ENCODE measurements at regions not wholly inside any gene's neighbourhood (a gene's known extent, or its start where the extent isn't known, plus 50 kb on each side); places are given as distances from the start of the nearest gene placed in this dataset.

- Mint-ChIP-seq H3K9me3 (peaks cover 10% of the 10 kb centered on the region), H3K4me1 (peaks cover 8% of the 10 kb centered on the region), H3K27me3 (ENCODE audit: insufficient read depth) (no peaks in the 10 kb centered on the region), H3K4me3 (no peak overlapping the region), H3K36me3 (ENCODE audit: low read depth) (peaks cover 3% of the 10 kb centered on the region), H3K27ac (no peak overlapping the region)
- H3K4me1 ChIP-seq (ENCODE audit: control insufficient read depth, insufficient read depth, low read length): peaks cover 6% of the 10 kb centered on the region
- no peak for DNase-seq
- no peaks in the 10 kb centered on the region for H3K27me3 ChIP-seq (ENCODE audit: control insufficient read depth, insufficient read depth, low read length, poor library complexity, severe bottlenecking)
- TF ChIP-seq CTCF (conservative IDR thresholded peaks at IDR 0.05): no peak
- peaks cover 10% of the 10 kb centered on the region for H3K9me3 ChIP-seq (ENCODE audit: control insufficient read depth, low read length)
- no peak overlapping the region for H3K4me3 ChIP-seq (ENCODE audit: low read length)
- 61 to 71% methylated on average over 1 to 2 of the region's 2 CpGs for WGBS, 2 experiments (ENCODE audit: insufficient coverage in 1 of 2, insufficient read length in 1 of 2)
- H3K27ac ChIP-seq (ENCODE audit: low read depth, low read length): no peak overlapping the region
- H3K36me3 ChIP-seq (ENCODE audit: control insufficient read depth, insufficient read depth, low read length): no peaks in the 10 kb centered on the region
- H3K9ac ChIP-seq (ENCODE audit: extremely low read depth, low read length, poor library complexity, severe bottlenecking): no peak overlapping the region
These were observed 364.4 kb upstream of the CYRIA start for GRCh38 chr2:17030047-17030446.

- H3K4me1 ChIP-seq (ENCODE audit: control insufficient read depth, insufficient read depth, low read length): peaks cover 11% of the 10 kb centered on the region
- WGBS, 2 experiments (ENCODE audit: insufficient coverage in 1 of 2, insufficient read length in 1 of 2): 70 to 81% methylated on average over 2 to 3 of the region's 3 CpGs
- Mint-ChIP-seq H3K9me3 (no peaks in the 10 kb centered on the region), H3K27me3 (ENCODE audit: insufficient read depth) (no peaks in the 10 kb centered on the region), H3K4me3 (no peak overlapping the region), H3K36me3 (ENCODE audit: low read depth) (no peaks in the 10 kb centered on the region), H3K27ac (no peak overlapping the region), H3K4me1 (peaks cover 20% of the 10 kb centered on the region)
- no peaks in the 10 kb centered on the region for H3K36me3 ChIP-seq (ENCODE audit: control insufficient read depth, insufficient read depth, low read length)
- no peaks in the 10 kb centered on the region for H3K27me3 ChIP-seq (ENCODE audit: control insufficient read depth, insufficient read depth, low read length, poor library complexity, severe bottlenecking)
- no peak overlapping the region for H3K27ac ChIP-seq (ENCODE audit: low read depth, low read length)
- TF ChIP-seq CTCF (conservative IDR thresholded peaks at IDR 0.05): no peak
- no peaks in the 10 kb centered on the region for H3K9me3 ChIP-seq (ENCODE audit: control insufficient read depth, low read length)
- no peak for DNase-seq
- H3K9ac ChIP-seq (ENCODE audit: extremely low read depth, low read length, poor library complexity, severe bottlenecking): no peak overlapping the region
- no peak overlapping the region for H3K4me3 ChIP-seq (ENCODE audit: low read length)
These were observed 346.7 kb upstream of the CYRIA start for GRCh38 chr2:17012297-17012696.

- H3K4me3 ChIP-seq (ENCODE audit: low read length): no peak overlapping the region
- no peak for TF ChIP-seq CTCF (conservative IDR thresholded peaks at IDR 0.05)
- Mint-ChIP-seq H3K27me3 (ENCODE audit: insufficient read depth) (no peaks in the 10 kb centered on the region), H3K4me3 (no peak overlapping the region), H3K4me1 (peaks cover 10% of the 10 kb centered on the region), H3K36me3 (ENCODE audit: low read depth) (no peaks in the 10 kb centered on the region), H3K27ac (no peak overlapping the region), H3K9me3 (no peaks in the 10 kb centered on the region)
- no peaks in the 10 kb centered on the region for H3K9me3 ChIP-seq (ENCODE audit: control insufficient read depth, low read length)
- H3K9ac ChIP-seq (ENCODE audit: extremely low read depth, low read length, poor library complexity, severe bottlenecking): no peak overlapping the region
- no peaks in the 10 kb centered on the region for H3K36me3 ChIP-seq (ENCODE audit: control insufficient read depth, insufficient read depth, low read length)
- peaks cover 11% of the 10 kb centered on the region for H3K4me1 ChIP-seq (ENCODE audit: control insufficient read depth, insufficient read depth, low read length)
- WGBS, 2 experiments (ENCODE audit: insufficient coverage in 1 of 2, insufficient read length in 1 of 2): 88% methylated on average over 2 of the region's 2 CpGs; no CpG with 5 or more reads in 1 of the 2 experiments
- no peaks in the 10 kb centered on the region for H3K27me3 ChIP-seq (ENCODE audit: control insufficient read depth, insufficient read depth, low read length, poor library complexity, severe bottlenecking)
- no peak overlapping the region for H3K27ac ChIP-seq (ENCODE audit: low read depth, low read length)
- no peak for DNase-seq
These were observed 344.5 kb upstream of the CYRIA start for GRCh38 chr2:17010104-17010503.

All from endodermal cell (in vitro differentiated cells).